ENCODE measurements at regions not wholly inside any gene's neighbourhood (a gene's known extent, or its start where the extent isn't known, plus 50 kb on each side); places are given as distances from the start of the nearest gene placed in this dataset. TPM values are rescaled to one million over a fixed set of nuclear protein-coding genes. Genes with fewer than 3 reads are reported as not detected.

DNA sequence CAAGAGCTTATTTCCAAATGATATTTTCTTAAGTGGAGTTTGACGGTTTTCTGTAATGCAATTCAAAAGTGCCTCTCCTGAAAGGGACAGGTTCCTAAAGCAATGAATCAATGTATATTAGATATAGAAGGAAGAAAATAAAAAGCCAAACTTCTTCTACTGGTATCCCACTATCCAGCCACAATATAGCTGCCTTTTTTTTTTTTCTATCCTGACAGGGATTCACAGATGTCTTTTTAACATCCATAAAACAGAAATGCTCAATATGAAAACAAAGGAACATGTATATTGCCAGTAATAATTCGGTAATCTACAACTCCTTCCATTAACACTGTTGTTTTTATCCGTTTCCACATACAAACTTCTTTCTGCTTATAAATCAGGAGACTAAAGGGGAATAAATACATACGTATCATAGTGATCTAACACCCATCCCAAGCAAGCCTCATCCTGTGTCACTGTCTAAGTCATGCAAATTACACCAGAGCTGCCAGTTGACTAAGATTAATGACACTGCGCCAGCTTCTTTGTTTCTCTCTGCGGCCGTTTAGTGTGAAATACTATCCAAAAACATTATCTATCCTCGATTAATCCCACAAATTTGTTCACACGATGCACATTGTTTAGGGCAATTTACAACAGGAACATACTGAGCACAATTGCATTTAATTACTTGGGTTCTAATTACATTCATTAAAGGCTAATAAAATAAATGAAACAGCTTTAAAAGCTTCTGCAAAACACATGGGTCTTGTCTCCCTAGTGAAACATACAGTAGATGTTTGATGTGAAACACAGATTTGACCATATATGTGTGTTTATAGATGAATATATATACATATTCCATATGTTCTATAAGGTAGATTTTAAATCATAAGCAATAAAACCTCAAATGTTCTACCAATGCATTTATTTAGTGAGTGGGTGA, 51.9 kb upstream of the CDIN1 start:
- H3K27ac ChIP-seq, result no peak overlapping the region
- H3K36me3 ChIP-seq, result no peaks in the 10 kb centered on the region
- no peak overlapping the region for H3K4me3 ChIP-seq
- H3K4me1 ChIP-seq, result peaks cover 14% of the 10 kb centered on the region
- no peaks in the 10 kb centered on the region for H3K9me3 ChIP-seq (ENCODE audit: low read depth)
- no peaks in the 10 kb centered on the region for H3F3A ChIP-seq (ENCODE audit: low read depth)
- TF ChIP-seq, protein P1, sequence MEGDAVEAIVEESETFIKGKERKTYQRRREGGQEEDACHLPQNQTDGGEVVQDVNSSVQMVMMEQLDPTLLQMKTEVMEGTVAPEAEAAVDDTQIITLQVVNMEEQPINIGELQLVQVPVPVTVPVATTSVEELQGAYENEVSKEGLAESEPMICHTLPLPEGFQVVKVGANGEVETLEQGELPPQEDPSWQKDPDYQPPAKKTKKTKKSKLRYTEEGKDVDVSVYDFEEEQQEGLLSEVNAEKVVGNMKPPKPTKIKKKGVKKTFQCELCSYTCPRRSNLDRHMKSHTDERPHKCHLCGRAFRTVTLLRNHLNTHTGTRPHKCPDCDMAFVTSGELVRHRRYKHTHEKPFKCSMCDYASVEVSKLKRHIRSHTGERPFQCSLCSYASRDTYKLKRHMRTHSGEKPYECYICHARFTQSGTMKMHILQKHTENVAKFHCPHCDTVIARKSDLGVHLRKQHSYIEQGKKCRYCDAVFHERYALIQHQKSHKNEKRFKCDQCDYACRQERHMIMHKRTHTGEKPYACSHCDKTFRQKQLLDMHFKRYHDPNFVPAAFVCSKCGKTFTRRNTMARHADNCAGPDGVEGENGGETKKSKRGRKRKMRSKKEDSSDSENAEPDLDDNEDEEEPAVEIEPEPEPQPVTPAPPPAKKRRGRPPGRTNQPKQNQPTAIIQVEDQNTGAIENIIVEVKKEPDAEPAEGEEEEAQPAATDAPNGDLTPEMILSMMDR (IDR thresholded peaks at IDR 0.05), result no peak
- TF ChIP-seq EZH2phosphoT487 (IDR thresholded peaks at IDR 0.05) (no peak), EZH2 (IDR thresholded peaks at IDR 0.05) (no peak)
- H3K79me2 ChIP-seq (ENCODE audit: low read depth), result no peaks in the 10 kb centered on the region
- Mint-ChIP-seq H3K9me3 (no peaks in the 10 kb centered on the region), H3K4me1 (peaks cover 3% of the 10 kb centered on the region), H3K36me3 (no peaks in the 10 kb centered on the region), H3K27ac (no peak overlapping the region), H3K27me3 (ENCODE audit: insufficient read depth, low read depth) (peaks cover 2% of the 10 kb centered on the region), H3K4me3 (no peak overlapping the region)
- H3K9ac ChIP-seq, result no peak overlapping the region
- peak; percentile 48 for DNase-seq (ENCODE audit: low spot score)
- no peak overlapping the region for H2AFZ ChIP-seq (replicated peaks)
- peak overlapping the region; percentile 37 for H3K4me2 ChIP-seq
- H3K27me3 ChIP-seq, result no peaks in the 10 kb centered on the region
- H4K20me1 ChIP-seq (ENCODE audit: low read depth), result no peaks in the 10 kb centered on the region

DNA sequence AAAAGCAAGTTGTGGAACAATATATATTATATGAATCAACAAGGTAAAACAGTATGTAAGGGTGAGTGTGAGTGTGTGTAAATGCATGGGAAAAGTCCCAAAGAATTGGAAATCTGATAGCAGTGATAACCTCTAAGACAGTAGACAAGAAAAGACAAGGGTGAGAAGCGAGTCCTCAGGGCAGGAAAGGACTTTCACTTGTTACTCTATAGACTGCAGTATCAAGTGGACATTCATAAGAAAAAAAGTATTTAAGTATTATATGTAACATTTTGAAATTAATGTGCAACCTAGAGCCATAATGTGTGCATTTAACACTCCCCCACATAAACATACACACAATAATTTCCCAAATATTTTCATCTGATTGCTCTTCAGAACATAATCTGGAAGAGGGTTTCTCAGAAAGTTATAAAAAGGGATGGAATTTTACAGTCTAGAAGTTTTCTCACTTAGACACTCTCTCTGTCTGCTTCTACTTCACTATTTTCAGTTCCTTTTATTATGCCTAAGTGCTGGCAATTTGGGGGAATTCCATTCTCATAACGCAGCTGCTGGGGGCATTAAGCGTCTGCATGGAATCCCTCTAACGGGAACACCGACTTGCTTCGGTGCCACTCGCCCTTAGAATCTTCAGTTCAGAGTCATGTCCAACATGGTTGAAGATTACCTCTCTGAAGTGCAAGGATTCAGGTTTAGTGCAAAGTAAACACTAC, 50.0 kb upstream of the CDIN1 start:
- H3K4me3 ChIP-seq, result no peak overlapping the region
- H3K79me2 ChIP-seq (ENCODE audit: low read depth), result no peaks in the 10 kb centered on the region
- no peak overlapping the region for H3K4me2 ChIP-seq
- H3K9ac ChIP-seq, result no peak overlapping the region
- Mint-ChIP-seq H3K4me1 (peaks cover 10% of the 10 kb centered on the region), H3K27me3 (ENCODE audit: insufficient read depth, low read depth) (peaks cover 5% of the 10 kb centered on the region), H3K36me3 (no peaks in the 10 kb centered on the region), H3K9me3 (no peaks in the 10 kb centered on the region), H3K4me3 (no peak overlapping the region), H3K27ac (no peak overlapping the region)
- H3K36me3 ChIP-seq, result no peaks in the 10 kb centered on the region
- DNase-seq (ENCODE audit: low spot score), result no peak
- H4K20me1 ChIP-seq (ENCODE audit: low read depth), result no peaks in the 10 kb centered on the region
- no peak overlapping the region for H2AFZ ChIP-seq (replicated peaks)
- H3K9me3 ChIP-seq (ENCODE audit: low read depth), result no peaks in the 10 kb centered on the region
- H3K27ac ChIP-seq, result no peak overlapping the region
- TF ChIP-seq, protein P1 (IDR thresholded peaks at IDR 0.05), result no peak
- TF ChIP-seq EZH2 (IDR thresholded peaks at IDR 0.05) (no peak), EZH2phosphoT487 (IDR thresholded peaks at IDR 0.05) (no peak)
- no peaks in the 10 kb centered on the region for H3F3A ChIP-seq (ENCODE audit: low read depth)
- H3K27me3 ChIP-seq, result no peaks in the 10 kb centered on the region
- H3K4me1 ChIP-seq, result peaks cover 14% of the 10 kb centered on the region

Small RNA genes in the stretch of these regions (microRNA-seq; reads per million reads assigned to microRNA genes)
- not detected for gene MIR4510

Small RNA genes in the stretch of these regions (small RNA-seq; reads per million reads assigned to genes)
- gene AC068867.1 (not detected), gene MIR4510 (not detected)

All from neural progenitor cell (in vitro differentiated cells).